Colonic mucosa (tissue), 4 donors: ENCODE measurements at regions not wholly inside any gene's neighbourhood (a gene's known extent, or its start where the extent isn't known, plus 50 kb on each side); places are given as distances from the start of the nearest gene placed in this dataset.

ENCODE experiments used
- DNase-seq: peaks from one replicate; pipeline ENCODE4 v3.0.0-alpha.2; 2020
- H3K27ac ChIP-seq: fragments of 200-600 bp; one replicate; pipeline ENCODE4 v1.8.0; 2021
- H3K27me3 ChIP-seq: fragments of 200-600 bp; one replicate; pipeline ENCODE4 v1.8.0; 2021
- H3K36me3 ChIP-seq: fragments of 200-600 bp; one replicate; pipeline ENCODE4 v1.8.0; 2021
- H3K4me1 ChIP-seq: fragments of 200-600 bp; one replicate; pipeline ENCODE4 v1.8.0; 2021; ENCODE audit warnings: mild to moderate bottlenecking
- H3K4me3 ChIP-seq: fragments of 200-600 bp; one replicate; pipeline ENCODE4 v1.8.0; 2021
- H3K9ac ChIP-seq, 2 donors: one replicate each; pipeline ENCODE4 v1.7.0; 2013; ENCODE audit warnings: control low read depth in 2 of 2, low read depth in 2 of 2, low read length in 2 of 2
- H3K9me3 ChIP-seq: fragments of 200-600 bp; one replicate; pipeline ENCODE4 v1.8.0; 2021
- CTCF ChIP-seq: fragments of 200-600 bp; IDR thresholded peaks from one replicate; pipeline ENCODE4 v1.8.0; 2022; ENCODE audit warnings: antibody characterized with exemption, mild to moderate bottlenecking
- intact Hi-C: fragments of 100-400 bp; cut with DNase I; formaldehyde crosslinking; loops from one replicate; pipeline ENCODE4 v1.14.1; 2022
- donor health status: healthy.
- donor health status: DM: no; HTN: no; CAD: no.
- donor health status: DM: no; HTN: no; CAD: no.

- H3K36me3 ChIP-seq: no peaks in the 10 kb centered on the region
- H3K27me3 ChIP-seq: no peaks in the 10 kb centered on the region
- H3K4me1 ChIP-seq: no peaks in the 10 kb centered on the region
- H3K27ac ChIP-seq: no peak overlapping the region
- H3K9ac ChIP-seq: no peak overlapping the region
- no peak overlapping the region for H3K4me3 ChIP-seq
- intact Hi-C loops: no loop called here
- no peak for TF ChIP-seq CTCF
- H3K9me3 ChIP-seq: no peaks in the 10 kb centered on the region
- no peak for DNase-seq
Measured at GRCh38 chr3:21041621-21042020, 709.4 kb downstream of the ZNF385D start.

- no peak overlapping the region for H3K9ac ChIP-seq
Measured at GRCh38 chr3:21036888-21037287, 714.1 kb downstream of the ZNF385D start.

GRCh38 chr3:21028412-21028811, 722.6 kb downstream of the ZNF385D start:
- H3K27me3 ChIP-seq: no peaks in the 10 kb centered on the region
- TF ChIP-seq CTCF: no peak
- intact Hi-C loops: no loop called here
- no peak overlapping the region for H3K9ac ChIP-seq
- H3K9me3 ChIP-seq: no peaks in the 10 kb centered on the region
- H3K36me3 ChIP-seq: no peaks in the 10 kb centered on the region
- no peak overlapping the region for H3K4me3 ChIP-seq
- no peaks in the 10 kb centered on the region for H3K4me1 ChIP-seq
- no peak overlapping the region for H3K27ac ChIP-seq
- no peak for DNase-seq

More at GRCh38 chr3:21036888-21037287, 714.1 kb downstream of the ZNF385D start:
- no peaks in the 10 kb centered on the region for H3K36me3 ChIP-seq
- no peak for TF ChIP-seq CTCF
- no peaks in the 10 kb centered on the region for H3K9me3 ChIP-seq
- no peak overlapping the region for H3K4me3 ChIP-seq
- DNase-seq: no peak
- no peaks in the 10 kb centered on the region for H3K4me1 ChIP-seq
- H3K27ac ChIP-seq: no peak overlapping the region
- H3K27me3 ChIP-seq: no peaks in the 10 kb centered on the region
- intact Hi-C loops: no loop called here

DNA sequence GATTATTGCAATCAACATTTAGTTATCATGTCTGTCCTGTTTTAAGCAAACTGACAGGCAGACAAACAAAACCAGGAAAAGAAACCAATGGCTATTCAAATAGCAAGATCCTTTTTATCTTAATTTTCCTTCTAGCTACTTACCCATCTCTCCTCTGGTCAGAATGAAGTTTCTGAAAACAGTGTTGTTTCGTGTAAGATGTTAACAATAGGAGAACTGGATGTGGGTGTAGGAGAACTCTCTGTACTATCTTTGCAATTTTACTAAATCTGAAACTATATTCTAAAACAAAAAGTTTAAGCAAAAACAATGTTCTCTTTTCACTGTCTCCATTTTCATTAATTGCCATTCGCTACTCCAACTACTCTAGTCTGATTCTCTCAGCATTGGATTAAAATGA, 726.4 kb downstream of the ZNF385D start:
- no peaks in the 10 kb centered on the region for H3K9me3 ChIP-seq
- no peak overlapping the region for H3K4me3 ChIP-seq
- no peaks in the 10 kb centered on the region for H3K27me3 ChIP-seq
- H3K36me3 ChIP-seq: no peaks in the 10 kb centered on the region
- no peak overlapping the region for H3K27ac ChIP-seq
- H3K9ac ChIP-seq: no peak overlapping the region
- no peak for DNase-seq
- no peak for TF ChIP-seq CTCF
- no peaks in the 10 kb centered on the region for H3K4me1 ChIP-seq
- intact Hi-C loops: no loop called here

GRCh38 chr3:21020681-21021080, 730.3 kb downstream of the ZNF385D start:
- Histone ChIP-seq H3K36me3 (no peaks in the 10 kb centered on the region), H3K4me1 (no peaks in the 10 kb centered on the region), H3K9ac (no peak overlapping the region), H3K27ac (no peak overlapping the region), H3K4me3 (no peak overlapping the region), H3K9me3 (no peaks in the 10 kb centered on the region), H3K27me3 (no peaks in the 10 kb centered on the region)
- intact Hi-C loops: no loop called here
- TF ChIP-seq CTCF: no peak
- no peak for DNase-seq

DNA sequence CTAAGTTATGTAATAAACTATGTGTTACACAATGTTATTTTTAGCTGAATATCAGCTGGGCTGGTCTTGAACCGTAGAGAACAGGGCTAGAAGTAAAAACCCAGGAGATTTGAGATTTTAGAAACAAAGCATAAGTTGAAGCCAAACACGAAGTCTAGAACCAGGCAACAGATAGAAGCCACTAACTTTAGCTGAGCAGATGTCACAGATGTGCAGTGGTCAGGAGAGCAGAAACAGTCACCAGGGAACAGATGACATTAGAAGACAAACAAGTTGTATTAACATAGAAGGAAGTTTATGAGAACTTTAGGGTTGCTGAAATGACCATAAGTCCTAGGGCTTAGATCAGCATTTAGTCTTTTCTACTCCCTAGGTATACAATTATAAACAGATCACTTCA, 731.0 kb downstream of the ZNF385D start:
- Histone ChIP-seq H3K4me1 (no peaks in the 10 kb centered on the region), H3K4me3 (no peak overlapping the region), H3K36me3 (no peaks in the 10 kb centered on the region), H3K9me3 (no peaks in the 10 kb centered on the region), H3K27ac (no peak overlapping the region), H3K27me3 (no peaks in the 10 kb centered on the region), H3K9ac (no peak overlapping the region)
- DNase-seq: no peak
- intact Hi-C loops: no loop called here
- TF ChIP-seq CTCF: no peak
